ENCODE measurements at regions not wholly inside any gene's neighbourhood (a gene's known extent, or its start where the extent isn't known, plus 50 kb on each side); places are given as distances from the start of the nearest gene placed in this dataset.

DNA sequence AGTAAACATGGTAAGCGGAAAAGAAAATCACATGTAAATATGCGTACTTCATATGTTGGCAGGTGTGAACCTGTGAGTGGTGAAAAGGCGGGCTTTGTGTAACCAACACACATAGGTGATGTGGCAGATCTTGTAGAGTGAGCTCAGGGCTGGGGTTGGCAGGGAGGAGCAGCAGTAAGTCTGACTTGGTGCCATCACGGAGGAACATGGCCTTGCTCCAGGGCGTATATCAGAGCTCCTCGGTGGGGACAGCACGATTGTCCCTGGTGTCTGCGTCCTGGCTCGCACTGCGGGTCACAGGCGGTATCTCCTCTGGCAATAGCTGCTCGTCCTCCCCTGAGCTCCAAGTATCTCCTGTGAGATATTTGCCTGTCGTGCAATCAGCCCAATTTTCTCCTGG lies 733.6 kb downstream of the TRIML1 start:
- DNase-seq: no peak

DNA sequence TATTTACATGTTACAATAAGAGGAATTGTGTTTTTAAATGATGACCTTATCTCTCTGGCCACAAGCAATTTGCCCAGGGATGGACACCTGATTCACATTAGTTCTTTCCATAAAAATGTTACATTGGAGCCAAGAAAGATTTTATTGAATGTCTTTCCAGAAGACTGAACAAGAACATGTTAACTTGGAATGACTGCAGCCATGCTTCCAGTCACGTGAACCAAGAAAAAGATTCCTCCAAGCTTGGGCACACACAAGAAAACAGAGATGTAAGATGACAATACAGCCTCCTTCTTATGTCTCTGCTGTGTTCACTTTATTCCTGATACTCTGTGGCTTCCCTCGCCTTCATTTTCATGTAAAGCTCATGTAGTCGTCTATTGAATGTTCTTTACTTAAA lies 737.6 kb downstream of the TRIML1 start:
- DNase-seq: no peak

DNA sequence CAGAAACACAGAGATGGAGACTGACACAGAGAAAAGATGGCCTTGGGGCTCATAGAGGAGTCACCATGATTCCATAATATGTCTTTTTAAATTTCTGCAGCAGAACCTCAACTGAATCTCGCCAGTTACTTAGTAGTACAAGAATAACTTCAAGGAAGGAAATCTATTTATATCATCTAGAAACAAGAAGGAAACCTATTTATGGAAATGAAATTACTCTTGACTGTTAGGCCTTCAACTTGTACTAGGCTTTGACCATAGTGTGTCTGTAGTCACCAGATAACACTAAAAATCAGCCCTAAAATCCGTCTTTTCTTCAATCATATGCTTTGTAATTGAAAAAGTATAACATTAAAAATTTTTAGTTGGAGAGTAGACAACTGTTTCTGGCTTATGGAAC lies 740.4 kb downstream of the TRIML1 start:
- DNase-seq: no peak

DNA sequence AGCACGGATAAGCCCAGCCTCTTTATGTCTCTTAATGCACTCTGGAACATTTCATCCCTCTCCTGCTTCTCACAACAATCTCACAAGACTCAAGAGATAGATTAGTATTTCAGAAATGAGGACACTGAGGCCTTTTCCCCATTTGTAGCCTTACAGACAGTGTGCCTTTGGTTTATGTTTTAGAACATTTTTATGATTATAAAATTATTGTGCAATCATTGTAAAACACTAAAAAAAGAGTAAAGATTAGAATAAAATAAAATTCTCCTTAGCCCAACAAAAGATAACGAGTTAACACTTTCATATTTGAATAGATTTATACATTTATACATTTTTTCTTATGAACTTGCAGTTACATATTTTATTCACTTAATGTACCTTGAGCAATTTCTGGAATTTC lies 748.7 kb downstream of the TRIML1 start:
- DNase-seq: no peak

DNA sequence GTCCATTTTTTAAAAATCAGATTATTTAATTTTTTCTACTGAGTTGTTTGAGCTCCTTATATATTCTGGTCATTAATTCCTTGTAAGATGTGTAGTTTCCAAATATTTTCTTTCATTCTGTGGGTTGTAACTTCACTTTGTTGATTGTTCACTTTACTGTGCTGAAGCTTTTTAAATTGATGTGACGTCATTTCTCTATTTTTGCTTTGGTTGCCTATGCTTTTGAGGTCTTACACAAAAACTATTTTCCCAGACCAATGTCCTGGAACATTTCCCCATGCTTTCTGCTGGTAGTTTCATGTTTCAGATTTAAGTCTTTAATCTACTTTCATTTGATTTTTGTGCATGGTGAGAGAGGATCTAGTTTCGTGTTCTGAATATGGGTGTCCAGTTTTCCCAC lies 753.6 kb downstream of the TRIML1 start:
- DNase-seq: no peak

DNA sequence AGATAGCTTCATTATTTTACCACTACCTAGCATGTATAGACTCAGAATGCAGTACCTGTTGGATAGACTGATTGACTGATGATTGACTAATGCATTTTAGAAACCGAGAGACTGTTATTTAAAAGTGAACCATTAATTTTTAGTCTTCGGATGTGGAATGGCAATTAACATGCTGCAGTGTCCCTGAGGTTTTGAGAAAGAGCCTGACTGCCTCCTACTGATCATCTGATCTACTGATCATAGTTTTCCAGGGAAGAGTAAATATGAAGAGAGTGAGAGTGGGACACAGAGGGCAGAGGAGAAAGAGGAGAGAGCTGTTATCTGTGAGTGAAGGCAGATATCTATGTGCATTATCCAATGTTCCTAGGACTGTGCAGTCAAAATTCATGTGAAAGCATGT lies 764.7 kb downstream of the TRIML1 start:
- no peak for DNase-seq

DNA sequence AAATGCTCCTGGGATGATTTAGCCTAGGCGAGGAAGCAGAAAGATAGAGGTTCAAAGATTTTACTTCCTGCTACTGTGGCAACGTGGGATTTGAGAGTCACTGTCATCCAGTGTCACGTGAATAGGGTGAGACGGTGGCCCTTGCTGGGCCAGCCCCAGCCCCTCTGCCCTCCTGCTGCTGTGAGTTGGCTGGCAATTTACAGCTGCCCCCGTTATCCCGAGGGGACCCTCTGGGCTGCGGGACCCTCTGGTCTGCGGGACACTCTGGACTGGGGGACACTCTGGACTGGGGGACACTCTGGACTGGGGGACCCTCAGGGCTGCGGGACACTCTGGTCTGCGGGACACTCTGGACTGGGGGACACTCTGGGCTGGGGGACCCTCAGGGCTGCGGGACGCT lies 765.4 kb downstream of the TRIML1 start:
- DNase-seq: no peak

DNA sequence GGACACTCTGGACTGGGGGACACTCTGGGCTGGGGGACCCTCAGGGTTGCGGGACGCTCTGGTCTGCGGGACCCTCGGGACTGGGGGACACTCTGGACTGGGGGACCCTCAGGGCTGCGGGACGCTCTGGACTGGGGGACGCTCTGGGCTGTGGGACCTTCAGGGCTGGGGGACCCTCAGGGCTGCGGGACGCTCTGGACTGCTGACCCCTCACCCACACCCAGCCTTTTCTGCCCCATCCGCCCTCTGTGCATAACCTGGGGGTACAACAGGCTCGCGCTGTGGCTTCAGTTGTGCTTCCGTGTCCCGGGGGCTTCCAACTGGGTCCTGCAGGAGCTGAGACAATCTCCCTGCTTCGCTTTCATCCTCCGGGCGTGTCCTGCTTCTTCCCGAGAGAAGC lies 766.0 kb downstream of the TRIML1 start:
- DNase-seq: no peak

DNA sequence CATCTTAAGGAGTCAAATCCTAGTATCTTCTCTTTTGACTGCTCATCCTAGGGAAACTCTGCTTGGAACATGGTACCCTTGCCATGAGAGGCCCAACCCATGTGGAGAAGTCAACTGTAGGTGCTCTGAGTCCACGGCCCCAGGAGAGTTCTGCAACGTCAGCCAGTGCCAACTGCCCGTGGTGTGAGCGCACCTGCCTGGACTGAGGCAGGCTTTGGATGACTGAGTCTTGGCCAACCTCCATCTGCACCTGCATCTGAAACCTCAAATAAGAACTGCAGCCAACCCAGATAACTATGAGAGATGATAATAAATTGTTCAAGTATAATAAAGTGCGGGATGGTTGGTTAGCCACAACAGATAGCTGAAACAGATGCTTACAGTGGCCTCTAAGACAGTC lies 772.0 kb downstream of the TRIML1 start:
- DNase-seq: no peak

DNA sequence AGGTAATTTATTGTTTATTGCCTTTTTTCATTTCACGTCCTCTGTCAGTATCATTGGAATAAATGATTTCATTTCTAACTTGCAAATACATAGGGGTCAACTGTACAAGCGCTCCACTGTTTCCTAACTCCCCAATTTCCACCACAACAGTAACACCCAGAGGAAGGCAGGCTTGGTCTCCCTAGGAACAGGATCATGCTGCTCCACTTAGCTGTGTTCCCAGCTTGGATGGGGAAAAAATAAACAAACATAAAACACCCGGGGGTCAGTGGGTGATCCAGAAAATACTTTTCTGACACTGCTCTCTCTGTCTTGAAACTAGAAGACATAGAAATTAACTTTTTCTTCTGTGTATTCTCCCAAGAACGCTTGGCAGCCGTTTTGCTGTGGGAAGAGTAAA lies 772.5 kb downstream of the TRIML1 start:
- no peak for DNase-seq

DNA sequence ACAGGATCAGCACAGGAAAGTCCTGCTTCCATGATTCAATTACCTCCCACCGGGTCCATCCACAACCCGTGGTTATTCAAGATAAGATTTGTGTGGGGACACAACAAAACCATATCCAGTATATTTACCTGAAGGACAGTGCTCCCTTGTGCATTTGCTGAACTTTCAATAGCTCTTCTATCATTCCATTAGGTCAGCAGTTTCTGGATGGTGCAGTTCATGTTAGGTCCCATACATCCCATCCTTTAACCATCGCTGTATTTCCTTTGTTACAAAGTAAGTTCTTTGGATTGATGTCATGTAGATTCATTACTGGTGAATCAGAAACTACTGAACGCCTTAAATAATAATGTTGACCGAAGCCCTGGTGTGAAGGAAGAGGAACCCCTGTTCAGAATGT lies 775.9 kb downstream of the TRIML1 start:
- no peak for DNase-seq

DNA sequence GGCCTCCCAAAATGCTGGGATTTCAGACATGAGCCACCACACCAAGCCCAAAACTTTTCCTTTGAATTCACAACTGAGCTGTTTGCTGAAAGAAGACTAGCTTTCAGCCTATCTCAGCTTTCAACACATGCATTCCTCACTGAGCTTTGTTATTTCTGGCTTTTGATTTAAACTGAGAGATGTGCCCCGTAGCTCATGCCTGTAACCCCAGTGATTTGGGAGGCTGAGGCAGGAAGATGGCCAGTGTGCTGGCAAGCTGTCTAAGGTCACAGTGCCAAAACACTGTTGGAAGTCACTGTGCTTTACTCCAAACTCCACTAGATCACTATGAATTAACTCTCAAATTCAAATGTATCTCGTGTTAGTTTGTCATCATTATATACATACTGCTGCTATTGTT lies 779.5 kb downstream of the TRIML1 start:
- no peak for DNase-seq

DNA sequence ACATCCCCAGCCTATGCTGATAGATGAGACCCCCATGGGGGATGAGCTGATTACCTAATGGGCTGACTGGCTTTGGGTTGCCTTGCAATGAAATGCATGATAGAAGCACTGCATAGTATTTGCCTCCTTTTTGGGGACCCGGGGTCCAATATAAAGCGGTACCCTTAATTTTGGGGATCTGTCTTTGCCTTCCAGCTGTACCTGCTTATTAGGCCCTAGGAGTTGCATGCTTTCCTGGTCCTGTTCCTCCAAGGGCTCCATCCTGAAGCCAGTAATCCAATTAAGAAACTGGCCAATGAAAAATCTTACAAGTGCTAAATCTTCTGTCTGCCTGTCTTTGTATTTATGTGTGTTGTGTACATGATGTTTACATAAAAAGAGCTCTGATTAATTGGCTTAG lies 791.6 kb downstream of the TRIML1 start:
- no peak for DNase-seq

DNA sequence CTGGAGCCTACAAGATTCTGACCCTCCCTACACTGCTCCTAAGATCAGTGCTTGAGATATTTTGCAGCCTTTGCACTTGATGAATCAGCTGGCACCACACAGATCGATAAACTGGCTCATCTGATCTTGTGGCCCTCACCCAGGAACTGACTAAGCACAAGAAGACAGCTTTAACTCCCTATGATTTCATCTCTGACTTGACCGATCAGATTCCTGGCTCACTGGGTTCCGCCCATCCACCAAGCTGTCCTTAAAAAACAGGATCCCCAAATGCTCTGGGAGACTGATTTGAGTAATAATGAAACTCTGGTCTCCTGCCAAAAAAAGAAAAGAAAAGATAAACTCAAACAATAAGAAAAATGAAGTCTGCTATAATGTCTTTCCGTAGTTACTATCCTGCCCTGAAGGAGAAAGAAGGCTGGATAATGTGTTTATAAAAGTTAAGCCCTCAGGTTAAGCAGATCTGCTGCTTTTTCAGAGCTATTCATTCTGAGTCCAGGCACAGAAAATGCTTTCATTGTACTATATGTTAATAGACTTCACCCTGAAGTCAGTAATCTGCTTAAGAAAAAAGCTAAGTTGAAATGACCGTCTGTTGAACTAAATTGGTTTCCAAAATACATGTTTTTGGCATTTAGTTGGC lies 795.2 kb downstream of the TRIML1 start:
- DNase-seq: no peak

DNA sequence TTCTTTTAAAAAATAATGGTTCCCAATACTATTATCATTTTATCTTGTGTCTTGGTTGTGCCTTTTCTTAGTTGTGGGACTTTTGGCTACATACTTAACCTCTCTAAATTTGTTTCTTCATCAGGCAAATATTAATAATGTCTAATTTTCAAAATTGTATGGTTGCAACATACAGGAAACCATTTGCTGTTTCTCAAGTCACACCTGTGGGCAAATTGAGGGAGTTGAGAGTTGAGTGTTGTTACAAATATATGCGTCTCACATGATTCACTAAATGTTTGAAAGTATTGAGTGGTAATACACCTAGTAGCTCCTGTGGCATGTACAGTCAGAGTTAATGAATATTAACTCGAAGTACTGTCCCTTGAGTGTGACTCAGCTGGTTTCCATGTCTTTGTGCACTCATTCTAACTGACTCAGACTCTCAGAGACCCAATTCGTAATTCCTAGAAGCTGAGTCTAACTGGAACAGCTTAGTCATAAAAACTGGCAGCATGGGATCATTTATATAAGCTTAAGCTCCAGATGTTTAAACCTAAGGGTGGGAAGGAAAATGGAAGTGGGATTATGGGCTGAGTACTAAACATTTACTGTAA lies 802.4 kb downstream of the TRIML1 start:
- no peak for DNase-seq

DNA sequence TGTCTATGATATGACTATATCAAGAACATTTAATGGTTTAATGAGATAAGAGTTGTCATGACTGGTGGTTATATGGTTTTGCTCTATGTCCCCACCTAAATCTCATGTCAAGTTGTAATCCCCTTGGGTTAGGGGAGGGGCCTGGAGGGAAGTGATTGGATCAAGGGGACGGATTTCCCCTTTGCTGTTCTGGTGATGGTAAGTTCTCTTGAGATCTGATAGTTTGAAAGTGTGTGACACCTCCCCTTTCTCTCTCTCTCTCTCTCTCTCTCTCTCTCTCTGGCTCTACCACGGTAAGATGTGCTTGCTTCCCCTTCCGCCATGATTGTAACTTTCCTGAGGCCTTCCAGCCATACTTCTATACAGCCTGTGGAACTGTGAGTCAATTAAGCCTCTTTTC lies 803.4 kb downstream of the TRIML1 start:
- DNase-seq: no peak

DNA sequence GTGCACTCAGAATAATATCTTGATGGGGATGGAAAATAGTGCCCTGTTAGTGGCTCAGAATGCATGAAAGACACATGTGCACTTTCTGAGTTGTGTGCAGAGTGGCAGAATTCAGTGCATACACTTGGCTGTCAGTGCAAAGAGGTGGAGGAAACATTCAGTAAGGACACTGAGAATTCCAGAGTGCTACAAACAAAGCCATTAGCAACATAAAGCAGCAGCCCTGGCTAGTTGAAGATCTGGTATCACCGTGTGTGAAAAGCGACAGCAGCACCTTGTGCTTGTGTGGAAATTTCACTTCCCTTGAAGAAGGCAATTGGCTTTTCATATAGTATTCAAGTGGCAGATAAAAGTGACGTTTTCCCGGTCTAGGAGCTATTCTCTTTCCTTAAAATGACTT lies 810.4 kb downstream of the TRIML1 start:
- DNase-seq: no peak

DNA sequence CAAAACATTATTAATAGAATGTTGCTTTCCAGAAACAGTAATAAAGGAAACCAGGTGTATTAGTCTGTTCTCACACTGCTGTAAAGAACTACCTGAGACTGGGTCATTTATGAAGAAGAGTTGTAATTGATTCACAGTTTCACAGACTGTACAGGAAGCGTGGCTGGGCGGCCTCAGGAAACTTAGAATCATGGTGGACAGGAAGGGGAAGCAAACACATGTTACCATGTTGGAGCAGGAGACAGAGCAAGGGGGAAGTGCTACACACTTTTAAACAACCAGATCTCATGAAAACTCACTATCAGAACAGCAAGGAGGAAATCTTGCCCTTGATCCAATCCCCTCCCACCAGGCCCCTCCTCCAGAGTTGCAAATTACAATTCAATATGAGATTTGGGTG lies 815.8 kb downstream of the TRIML1 start:
- no peak for DNase-seq

DNA sequence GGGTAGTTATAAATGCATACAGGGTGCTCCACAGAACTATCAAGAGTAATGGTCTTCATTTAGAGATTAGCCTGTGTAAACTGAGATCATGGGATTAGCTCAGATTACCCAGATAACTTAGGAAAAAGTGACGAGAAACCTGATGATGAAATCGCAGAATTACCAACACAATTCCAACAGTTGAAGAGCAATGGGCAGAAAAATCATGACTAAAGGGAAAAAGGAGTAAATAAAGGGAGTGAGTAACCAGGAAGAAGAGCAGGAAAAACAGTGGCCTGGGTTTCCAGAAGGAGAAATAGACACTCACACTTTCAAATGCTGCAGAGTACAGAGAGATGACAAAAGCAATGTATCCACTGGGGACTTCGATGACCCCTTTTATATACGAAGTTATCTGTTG lies 817.3 kb downstream of the TRIML1 start:
- no peak for DNase-seq

DNA sequence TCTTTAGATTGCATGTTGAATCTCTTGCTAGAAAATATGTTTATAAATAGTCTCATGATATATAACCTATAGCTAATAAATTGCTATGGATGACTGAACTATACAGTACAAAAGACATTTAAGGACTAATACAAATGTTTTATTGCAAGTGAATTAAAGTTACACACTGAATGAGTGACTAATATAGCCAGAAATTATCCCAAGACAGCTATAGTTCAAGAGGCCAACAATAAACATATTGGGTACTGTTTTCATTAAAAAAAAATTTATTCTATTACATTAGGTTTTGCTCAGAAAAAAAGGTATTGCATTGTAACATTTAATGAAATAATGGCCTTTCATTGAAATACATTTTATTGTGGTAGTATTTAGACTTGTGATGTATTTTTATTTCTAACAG lies 819.1 kb downstream of the TRIML1 start:
- DNase-seq: no peak

DNA sequence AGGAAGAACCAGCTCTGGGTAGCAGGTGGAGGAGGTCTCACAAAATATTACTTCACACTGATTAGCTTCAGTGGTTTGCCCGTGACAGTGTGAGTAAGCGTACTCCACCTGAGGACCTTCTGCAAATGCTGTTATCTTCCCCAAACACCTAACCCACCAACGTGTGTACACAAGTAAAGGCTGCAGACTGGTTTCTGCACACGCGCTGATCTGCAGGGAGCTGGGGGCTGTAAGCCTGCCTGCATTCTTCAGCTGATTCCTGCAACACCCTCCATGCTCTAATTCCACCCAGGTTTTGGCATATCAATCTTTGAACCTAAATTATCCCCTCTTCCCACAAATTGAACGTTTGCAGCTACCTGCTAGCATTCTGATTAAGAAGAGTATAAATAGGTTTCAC lies 820.2 kb downstream of the TRIML1 start:
- no peak for DNase-seq

DNA sequence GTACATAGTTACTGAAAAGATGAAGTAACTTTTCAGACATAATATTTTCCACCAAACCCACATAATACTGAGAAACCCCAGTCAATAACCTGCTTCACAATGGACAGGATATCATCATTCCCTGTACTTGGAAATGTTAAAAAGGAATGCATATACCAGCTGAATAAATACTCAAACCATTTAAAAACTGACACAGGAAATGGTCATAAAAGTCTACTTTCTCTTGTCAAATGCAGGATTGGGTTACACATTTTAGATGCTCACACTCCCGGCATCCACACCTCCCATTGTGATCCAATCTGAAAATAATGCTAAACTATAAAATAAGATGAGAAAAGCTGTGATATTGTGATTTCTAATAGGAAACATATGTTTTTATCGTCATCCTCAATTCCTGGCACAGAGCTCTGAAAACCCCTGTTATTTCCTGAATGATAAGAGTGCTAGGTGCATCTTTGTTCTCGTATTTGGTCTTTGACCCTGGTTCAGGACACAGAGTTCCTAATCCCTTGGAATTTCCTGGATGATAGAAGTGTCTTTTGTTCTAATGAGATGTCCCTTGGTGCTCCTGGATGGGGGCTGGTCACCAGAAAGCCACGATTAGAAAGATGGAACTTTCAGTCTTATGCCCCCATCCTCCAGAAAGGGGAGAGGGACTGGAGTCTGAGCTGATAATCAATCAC lies 821.3 kb downstream of the TRIML1 start:
- DNase-seq: peak; percentile 2

DNA sequence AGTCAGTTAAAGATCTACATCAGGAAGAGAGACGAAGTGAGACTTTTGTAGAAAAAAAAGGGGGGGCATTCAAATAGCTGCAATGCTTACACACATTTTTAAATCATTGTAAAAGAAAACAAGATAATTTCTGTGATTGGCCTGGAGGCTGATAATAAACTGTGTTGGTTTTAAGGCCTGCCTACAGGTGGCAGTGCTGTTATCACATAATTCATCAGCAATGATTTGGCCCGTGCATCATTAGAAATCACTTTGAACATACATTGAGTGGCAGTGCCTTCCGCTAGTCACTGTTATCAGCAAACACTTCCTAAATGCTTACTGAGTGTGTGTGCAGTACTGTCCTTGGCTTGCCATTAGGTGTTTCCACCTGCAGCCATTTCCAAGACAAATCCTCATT lies 831.9 kb downstream of the TRIML1 start:
- peak; percentile 28 for DNase-seq

DNA sequence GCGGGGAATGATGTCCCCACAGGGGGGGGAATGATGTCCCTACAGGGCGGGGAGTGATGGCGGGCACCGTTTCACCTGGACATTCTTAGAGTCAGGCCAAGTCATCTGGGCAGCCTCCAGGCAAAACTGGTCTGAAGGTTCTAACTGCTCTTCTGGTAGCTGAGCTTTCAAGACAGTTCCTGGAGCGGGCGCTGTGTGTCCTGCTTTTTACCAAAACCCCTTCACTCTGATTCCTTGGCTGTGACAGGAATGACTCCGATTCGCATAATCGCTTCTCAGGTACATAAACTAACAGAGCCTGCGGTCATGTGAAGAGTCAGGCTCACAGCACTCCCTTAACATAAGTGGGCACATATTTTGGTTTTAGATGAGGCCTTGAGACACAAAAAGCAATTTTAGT lies 836.0 kb downstream of the TRIML1 start:
- DNase-seq: no peak

DNA sequence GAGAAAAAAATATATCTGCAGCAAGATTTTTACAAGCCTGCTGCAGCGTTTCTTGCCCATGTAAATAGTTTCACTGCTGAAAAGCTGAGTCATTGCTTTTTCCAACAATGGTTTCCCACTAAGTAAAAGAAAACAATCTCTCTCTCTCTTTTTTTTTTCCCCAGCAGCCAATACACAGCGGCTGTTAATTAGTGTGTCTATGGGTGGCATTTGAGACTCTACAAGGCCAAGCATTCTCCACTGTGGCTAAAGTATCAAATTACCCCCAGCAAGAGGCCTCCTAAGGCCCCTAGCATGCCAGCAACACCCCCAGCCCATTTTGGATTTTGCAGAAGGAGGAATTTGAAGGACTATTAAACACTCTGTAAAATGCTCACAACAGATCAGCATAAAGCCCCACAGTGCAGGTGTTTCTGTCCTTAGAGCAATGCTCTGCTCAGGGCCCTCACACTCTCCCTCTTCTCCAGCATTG lies 837.4 kb downstream of the TRIML1 start:
- peak; percentile 87 for DNase-seq

Measured in NCI-H1092 treated with DMSO at 0.1 percent for 48 hours (cell line).